ENCODE measurements at regions not wholly inside any gene's neighbourhood (a gene's known extent, or its start where the extent isn't known, plus 50 kb on each side); places are given as distances from the start of the nearest gene placed in this dataset.

DNA sequence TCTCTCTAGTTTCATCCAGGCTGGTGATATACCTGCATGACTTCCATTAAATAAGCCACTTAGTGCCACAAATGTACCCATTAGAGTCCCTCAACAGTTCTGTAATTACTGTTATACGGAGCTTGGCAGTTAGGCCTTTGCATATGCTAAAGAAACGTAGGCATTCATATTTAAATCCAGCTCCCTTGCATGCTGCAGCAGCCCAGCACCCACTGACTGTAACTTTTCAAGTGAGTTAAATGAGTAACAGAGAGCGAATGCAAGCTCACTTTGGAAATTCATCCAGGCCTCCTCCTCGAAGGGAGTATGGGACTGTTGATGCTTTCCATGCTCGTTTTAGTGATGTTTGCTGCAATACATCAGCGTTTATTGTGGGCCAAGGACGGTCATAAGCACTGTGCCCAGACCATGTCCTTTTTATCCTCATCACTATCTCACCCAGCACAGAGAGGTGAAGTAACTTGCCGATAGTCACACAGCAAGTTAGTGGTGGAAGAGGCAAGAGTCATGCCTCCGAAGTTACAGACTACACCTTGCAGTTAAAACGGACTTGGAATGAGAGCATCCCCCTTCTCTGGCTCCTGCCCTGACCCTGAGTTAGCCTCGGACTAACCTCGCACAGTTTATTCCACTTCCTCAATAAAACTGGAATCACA, 179.4 kb upstream of the PDE10A start:
- TF ChIP-seq, protein P1, sequence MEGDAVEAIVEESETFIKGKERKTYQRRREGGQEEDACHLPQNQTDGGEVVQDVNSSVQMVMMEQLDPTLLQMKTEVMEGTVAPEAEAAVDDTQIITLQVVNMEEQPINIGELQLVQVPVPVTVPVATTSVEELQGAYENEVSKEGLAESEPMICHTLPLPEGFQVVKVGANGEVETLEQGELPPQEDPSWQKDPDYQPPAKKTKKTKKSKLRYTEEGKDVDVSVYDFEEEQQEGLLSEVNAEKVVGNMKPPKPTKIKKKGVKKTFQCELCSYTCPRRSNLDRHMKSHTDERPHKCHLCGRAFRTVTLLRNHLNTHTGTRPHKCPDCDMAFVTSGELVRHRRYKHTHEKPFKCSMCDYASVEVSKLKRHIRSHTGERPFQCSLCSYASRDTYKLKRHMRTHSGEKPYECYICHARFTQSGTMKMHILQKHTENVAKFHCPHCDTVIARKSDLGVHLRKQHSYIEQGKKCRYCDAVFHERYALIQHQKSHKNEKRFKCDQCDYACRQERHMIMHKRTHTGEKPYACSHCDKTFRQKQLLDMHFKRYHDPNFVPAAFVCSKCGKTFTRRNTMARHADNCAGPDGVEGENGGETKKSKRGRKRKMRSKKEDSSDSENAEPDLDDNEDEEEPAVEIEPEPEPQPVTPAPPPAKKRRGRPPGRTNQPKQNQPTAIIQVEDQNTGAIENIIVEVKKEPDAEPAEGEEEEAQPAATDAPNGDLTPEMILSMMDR (conservative IDR thresholded peaks at IDR 0.05): no peak
- no peak for TF ChIP-seq ZFX (IDR thresholded peaks at IDR 0.05)
- no peak overlapping the region for H3K27ac ChIP-seq

DNA sequence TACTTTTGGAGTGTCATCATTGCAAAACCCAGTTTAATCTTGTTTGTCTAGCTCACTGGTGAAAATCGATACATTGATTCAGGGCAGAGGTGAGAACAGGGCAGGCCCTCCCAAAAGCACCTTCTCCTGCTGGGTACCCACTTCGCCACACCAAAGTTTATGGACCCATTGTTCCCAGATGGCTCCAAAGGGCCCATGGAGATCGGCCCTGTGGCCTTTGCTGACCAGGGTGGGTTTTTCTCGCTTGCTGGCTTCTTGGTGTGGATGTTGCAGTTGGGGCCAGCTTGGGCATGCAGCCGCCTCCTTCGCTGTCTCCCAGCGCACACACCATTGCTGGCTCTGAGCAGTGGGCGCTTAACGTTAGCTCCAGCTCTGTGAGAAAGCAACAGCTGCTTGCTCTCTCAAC, 178.1 kb upstream of the PDE10A start:
- no peak overlapping the region for H3K27ac ChIP-seq
- no peak for TF ChIP-seq ZFX (IDR thresholded peaks at IDR 0.05)
- TF ChIP-seq, protein P1 (conservative IDR thresholded peaks at IDR 0.05): no peak

DNA sequence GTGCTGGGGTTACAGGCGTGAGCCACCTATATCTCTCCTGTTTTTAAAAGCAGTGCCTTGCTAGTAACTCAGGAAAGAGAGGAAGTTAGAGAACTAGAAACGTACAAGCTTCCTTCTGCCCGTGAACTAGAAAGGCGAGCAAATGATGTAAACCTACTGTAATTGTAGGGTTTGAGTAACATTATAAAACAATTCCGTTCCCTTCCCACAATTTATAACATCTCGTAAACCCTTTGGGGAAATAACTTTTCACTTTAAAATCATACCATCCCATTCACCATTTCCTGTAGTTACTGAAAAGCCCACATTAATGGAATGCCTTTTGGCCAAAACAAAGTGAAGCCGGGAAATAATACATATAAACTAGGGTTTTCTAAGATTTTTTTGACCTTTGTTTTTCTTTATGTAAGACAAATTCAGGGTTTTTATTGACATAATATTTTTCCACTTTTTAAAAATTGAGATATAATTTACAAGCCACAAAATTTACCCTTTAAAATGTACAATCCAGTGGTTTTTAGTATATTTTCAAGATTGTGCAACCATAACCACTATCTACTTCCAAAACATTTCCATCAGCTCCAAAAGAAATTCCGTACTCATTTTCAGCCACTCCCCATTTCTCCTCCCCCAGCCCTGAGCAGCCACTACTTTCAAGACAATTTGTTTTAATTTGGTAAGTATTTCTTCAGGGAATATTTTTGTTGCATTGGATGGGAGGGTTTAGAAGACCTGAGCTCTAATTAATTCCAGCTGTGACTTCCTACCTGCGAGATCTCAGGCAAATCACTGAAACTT, 175.1 kb upstream of the PDE10A start:
- TF ChIP-seq, protein P1 (conservative IDR thresholded peaks at IDR 0.05): no peak
- no peak for TF ChIP-seq ZFX (IDR thresholded peaks at IDR 0.05)
- no peak overlapping the region for H3K27ac ChIP-seq

DNA sequence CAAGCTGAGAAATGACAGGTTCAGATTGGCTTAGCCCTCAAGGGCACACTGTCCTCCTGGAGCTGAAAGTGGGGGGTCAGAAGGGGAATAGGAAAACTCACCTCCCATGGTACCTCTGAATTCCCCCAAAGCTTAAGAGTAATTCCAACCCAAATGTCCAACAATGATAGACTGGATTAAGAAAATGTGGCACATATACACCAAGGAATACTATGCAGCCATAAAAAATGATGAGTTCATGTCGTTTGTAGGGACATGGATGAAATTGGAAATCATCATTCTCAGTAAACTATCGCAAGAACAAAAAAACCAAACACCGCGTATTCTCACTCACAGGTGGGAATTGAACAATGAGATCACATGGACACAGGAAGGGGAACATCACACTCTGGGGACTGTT, 173.6 kb upstream of the PDE10A start:
- H3K27ac ChIP-seq: peak overlapping the region; percentile 87

DNA sequence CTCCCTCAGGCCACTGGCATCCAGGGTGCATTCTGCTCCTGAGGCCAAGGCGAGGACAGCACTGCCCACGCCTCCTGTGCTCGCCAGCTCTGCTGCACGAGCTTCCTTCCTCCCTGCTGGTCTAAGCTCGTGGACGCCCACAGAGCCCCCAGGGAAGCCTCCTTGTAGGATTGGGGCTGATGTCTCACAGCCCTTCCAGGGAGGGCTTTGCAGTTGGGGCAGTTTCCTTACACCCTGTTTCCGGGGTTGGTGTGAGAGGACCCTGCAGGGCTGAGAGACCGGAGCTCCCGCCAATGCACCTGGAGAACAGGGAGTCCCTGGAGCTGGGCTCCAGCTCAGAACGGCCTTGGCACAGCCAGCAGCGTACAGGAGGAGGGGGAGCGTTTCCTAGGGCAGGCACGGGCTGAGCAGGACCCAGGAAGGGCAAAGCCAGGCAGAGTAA, 172.4 kb upstream of the PDE10A start:
- TF ChIP-seq ZFX (IDR thresholded peaks at IDR 0.05): no peak
- TF ChIP-seq, protein P1 (conservative IDR thresholded peaks at IDR 0.05): no peak
- H3K27ac ChIP-seq: peak overlapping the region; percentile 87

DNA sequence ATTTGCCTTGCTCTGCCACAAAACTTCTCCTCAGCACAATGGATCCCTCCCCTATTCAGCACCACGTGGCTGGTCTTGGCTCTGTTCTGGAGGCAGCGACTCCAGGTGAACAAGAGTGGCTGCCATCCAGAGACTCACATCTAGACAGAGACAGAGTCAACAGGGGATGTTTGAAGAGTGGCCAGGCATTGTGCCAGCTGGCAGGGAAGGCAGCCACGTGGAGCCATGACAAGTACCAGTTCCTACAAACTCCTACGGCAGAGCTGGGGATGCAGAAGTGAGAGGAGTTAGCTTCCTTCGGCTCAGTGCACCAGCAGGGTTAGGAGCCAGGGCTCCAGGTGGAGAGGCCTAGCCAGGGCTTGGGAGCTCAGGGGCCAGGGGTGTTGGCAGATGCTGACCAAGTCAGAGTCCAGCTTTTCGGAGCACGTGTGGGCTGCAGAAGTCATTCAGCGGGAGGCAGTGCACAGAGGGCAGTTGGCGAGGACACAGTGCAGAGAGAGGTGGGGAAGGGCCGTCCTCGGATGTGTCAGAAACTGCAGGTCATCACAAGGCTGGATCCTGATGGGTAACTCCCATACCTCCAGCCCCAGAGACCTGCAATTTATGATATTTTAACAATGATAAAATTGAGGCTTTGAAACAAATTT, 171.7 kb upstream of the PDE10A start:
- 0 out of 2 replicates have a peak, but pooled peaks have one; percentile 11 for TF ChIP-seq ZFX (IDR thresholded peaks at IDR 0.05)
- TF ChIP-seq, protein P1 (conservative IDR thresholded peaks at IDR 0.05): no peak
- H3K27ac ChIP-seq: peak overlapping the region; percentile 87

DNA sequence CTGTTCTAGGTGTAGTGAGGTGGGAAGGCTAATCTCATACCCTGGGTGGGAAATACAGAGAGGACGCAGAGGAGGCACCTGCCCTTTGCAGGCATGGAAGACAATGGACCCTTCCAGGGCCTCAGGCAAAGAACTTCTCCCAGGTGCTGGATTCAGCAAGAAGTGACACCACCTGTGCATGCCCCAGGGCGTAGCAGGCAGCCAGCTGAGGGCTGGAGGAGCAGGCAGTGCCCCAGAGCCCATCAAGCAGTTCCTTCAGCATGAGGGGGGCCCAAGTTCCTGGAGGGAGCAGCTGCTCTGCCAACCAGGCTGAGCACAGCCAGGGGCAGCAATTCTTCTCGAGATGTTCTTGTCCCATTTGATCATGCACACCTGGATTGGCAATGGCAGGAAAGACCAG, 170.3 kb upstream of the PDE10A start:
- H3K27ac ChIP-seq: peak overlapping the region; percentile 87
- TF ChIP-seq, protein P1 (conservative IDR thresholded peaks at IDR 0.05): no peak
- no peak for TF ChIP-seq ZFX (IDR thresholded peaks at IDR 0.05)
